K562 (cell line): ENCODE measurements at regions not wholly inside any gene's neighbourhood (a gene's known extent, or its start where the extent isn't known, plus 50 kb on each side); places are given as distances from the start of the nearest gene placed in this dataset.

Source experiments
- MIER1 ChIP-seq: fragments of 450-650 bp; IDR thresholded peaks from 2 replicates; pipeline ENCODE4 v1.6.1; 2016; ENCODE audit warnings: antibody characterized with exemption, mild to moderate bottlenecking, low read depth
- TF ChIP-seq, protein P1 (sequence below): fragments of 450-650 bp; IDR thresholded peaks from 2 replicates; pipeline ENCODE4 v1.6.1; 2016; ENCODE audit warnings: mild to moderate bottlenecking, moderate library complexity

DNA sequence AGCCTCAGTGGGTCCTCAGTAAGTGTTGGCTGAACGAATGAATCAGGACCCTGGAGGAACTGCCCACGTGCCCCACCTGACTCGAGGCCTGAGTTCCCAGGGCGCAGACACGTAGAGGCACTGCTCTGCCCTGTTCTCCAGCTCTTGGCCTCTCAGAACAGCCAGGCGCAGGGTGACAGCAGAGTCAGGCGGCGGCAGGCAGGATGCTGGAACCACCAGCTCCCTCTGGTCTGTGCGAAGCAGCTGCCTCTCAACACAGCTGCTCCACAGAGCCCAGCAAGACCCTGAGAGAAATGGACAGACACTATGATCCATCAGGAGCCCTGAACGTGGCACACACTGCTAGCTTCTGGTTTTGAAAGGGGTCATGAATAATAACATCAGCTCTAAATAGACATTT is 53.1 kb upstream of the BCO1 start (continued):
- TF ChIP-seq, protein P1, sequence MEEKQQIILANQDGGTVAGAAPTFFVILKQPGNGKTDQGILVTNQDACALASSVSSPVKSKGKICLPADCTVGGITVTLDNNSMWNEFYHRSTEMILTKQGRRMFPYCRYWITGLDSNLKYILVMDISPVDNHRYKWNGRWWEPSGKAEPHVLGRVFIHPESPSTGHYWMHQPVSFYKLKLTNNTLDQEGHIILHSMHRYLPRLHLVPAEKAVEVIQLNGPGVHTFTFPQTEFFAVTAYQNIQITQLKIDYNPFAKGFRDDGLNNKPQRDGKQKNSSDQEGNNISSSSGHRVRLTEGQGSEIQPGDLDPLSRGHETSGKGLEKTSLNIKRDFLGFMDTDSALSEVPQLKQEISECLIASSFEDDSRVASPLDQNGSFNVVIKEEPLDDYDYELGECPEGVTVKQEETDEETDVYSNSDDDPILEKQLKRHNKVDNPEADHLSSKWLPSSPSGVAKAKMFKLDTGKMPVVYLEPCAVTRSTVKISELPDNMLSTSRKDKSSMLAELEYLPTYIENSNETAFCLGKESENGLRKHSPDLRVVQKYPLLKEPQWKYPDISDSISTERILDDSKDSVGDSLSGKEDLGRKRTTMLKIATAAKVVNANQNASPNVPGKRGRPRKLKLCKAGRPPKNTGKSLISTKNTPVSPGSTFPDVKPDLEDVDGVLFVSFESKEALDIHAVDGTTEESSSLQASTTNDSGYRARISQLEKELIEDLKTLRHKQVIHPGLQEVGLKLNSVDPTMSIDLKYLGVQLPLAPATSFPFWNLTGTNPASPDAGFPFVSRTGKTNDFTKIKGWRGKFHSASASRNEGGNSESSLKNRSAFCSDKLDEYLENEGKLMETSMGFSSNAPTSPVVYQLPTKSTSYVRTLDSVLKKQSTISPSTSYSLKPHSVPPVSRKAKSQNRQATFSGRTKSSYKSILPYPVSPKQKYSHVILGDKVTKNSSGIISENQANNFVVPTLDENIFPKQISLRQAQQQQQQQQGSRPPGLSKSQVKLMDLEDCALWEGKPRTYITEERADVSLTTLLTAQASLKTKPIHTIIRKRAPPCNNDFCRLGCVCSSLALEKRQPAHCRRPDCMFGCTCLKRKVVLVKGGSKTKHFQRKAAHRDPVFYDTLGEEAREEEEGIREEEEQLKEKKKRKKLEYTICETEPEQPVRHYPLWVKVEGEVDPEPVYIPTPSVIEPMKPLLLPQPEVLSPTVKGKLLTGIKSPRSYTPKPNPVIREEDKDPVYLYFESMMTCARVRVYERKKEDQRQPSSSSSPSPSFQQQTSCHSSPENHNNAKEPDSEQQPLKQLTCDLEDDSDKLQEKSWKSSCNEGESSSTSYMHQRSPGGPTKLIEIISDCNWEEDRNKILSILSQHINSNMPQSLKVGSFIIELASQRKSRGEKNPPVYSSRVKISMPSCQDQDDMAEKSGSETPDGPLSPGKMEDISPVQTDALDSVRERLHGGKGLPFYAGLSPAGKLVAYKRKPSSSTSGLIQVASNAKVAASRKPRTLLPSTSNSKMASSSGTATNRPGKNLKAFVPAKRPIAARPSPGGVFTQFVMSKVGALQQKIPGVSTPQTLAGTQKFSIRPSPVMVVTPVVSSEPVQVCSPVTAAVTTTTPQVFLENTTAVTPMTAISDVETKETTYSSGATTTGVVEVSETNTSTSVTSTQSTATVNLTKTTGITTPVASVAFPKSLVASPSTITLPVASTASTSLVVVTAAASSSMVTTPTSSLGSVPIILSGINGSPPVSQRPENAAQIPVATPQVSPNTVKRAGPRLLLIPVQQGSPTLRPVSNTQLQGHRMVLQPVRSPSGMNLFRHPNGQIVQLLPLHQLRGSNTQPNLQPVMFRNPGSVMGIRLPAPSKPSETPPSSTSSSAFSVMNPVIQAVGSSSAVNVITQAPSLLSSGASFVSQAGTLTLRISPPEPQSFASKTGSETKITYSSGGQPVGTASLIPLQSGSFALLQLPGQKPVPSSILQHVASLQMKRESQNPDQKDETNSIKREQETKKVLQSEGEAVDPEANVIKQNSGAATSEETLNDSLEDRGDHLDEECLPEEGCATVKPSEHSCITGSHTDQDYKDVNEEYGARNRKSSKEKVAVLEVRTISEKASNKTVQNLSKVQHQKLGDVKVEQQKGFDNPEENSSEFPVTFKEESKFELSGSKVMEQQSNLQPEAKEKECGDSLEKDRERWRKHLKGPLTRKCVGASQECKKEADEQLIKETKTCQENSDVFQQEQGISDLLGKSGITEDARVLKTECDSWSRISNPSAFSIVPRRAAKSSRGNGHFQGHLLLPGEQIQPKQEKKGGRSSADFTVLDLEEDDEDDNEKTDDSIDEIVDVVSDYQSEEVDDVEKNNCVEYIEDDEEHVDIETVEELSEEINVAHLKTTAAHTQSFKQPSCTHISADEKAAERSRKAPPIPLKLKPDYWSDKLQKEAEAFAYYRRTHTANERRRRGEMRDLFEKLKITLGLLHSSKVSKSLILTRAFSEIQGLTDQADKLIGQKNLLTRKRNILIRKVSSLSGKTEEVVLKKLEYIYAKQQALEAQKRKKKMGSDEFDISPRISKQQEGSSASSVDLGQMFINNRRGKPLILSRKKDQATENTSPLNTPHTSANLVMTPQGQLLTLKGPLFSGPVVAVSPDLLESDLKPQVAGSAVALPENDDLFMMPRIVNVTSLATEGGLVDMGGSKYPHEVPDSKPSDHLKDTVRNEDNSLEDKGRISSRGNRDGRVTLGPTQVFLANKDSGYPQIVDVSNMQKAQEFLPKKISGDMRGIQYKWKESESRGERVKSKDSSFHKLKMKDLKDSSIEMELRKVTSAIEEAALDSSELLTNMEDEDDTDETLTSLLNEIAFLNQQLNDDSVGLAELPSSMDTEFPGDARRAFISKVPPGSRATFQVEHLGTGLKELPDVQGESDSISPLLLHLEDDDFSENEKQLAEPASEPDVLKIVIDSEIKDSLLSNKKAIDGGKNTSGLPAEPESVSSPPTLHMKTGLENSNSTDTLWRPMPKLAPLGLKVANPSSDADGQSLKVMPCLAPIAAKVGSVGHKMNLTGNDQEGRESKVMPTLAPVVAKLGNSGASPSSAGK = no peak
- no peak for TF ChIP-seq MIER1
